H1 (cell line): ENCODE measurements at regions not wholly inside any gene's neighbourhood (a gene's known extent, or its start where the extent isn't known, plus 50 kb on each side); places are given as distances from the start of the nearest gene placed in this dataset.

Experiments used
- CTCF ChIA-PET: fragments of 300-600 bp; sonication (Branson Sonifier 250); formaldehyde crosslinking; loops from one replicate; lab custom pipeline; 2021; ENCODE audit not compliant: partially characterized antibody; lab: Charles Lee
- POLR2A ChIA-PET: fragments of 300-600 bp; sonication (Branson Sonifier 250); formaldehyde crosslinking; loops from one replicate; lab custom pipeline; 2021; ENCODE audit warnings: inconsistent platforms; ENCODE audit not compliant: partially characterized antibody; lab: Charles Lee
- DNase-seq, 2 experiments: peaks; one replicate each; pipeline versions ENCODE4 v3.0.0 to v3.0.0-alpha.2; 2010 to 2022; ENCODE audit warnings: low spot score in 2 of 2, low read depth in 1 of 2, mixed read lengths in 1 of 2
- FAIRE-seq: peaks from 2 replicates; lab custom pipeline; 2011; peaks lifted over from hg19 to GRCh38; lab: Jason Lieb, UNC
- H2AFZ ChIP-seq: 2 replicates; pipeline ENCODE4 v1.8.1; 2012; ENCODE audit warnings: low read length, inconsistent platforms
- H2AK5ac ChIP-seq: 2 replicates; pipeline ENCODE4 v1.6.1; 2013; ENCODE audit warnings: low read depth, low read length
- H2BK120ac ChIP-seq: replicated peaks from 2 replicates; pipeline ENCODE3; 2013; ENCODE audit warnings: low read depth, low read length, inconsistent platforms
- H2BK12ac ChIP-seq: 2 replicates; pipeline ENCODE4 v1.6.1; 2013; ENCODE audit warnings: low read depth, low read length
- H2BK15ac ChIP-seq: 2 replicates; pipeline ENCODE4 v1.6.1; 2013; ENCODE audit warnings: low read length
- H2BK20ac ChIP-seq: 2 replicates; pipeline ENCODE4 v1.6.1; 2013; ENCODE audit warnings: low read length
- H2BK5ac ChIP-seq: 2 replicates; pipeline ENCODE4 v1.6.1; 2013; ENCODE audit warnings: low read depth, low read length
- H3K14ac ChIP-seq: 2 replicates; pipeline ENCODE4 v1.6.1; 2013; ENCODE audit warnings: inconsistent platforms; ENCODE audit not compliant: insufficient read length
- H3K18ac ChIP-seq: 2 replicates; pipeline ENCODE4 v1.6.1; 2013; ENCODE audit warnings: low read length; ENCODE audit errors: extremely low read depth
- H3K23ac ChIP-seq: 2 replicates; pipeline ENCODE4 v1.6.1; 2013; ENCODE audit warnings: inconsistent platforms; ENCODE audit not compliant: insufficient read length
- H3K23me2 ChIP-seq: 2 replicates; pipeline ENCODE4 v1.6.1; 2013; ENCODE audit warnings: low read depth, low read length
- H3K27ac ChIP-seq: 2 replicates; pipeline ENCODE4 v1.6.1; 2011; ENCODE audit warnings: low read depth, low read length, inconsistent platforms
- H3K27me3 ChIP-seq, 4 experiments: replicated peaks in 1 of 4; 1 replicate in 1 of 4; 2 replicates in 3 of 4; pipeline versions ENCODE4 v1.6.1 to v1.8.1; 2011 to 2013; ENCODE audit warnings: low read length in 3 of 4, mild to moderate bottlenecking in 3 of 4, inconsistent platforms in 2 of 4, mixed read lengths in 2 of 4, moderate library complexity in 1 of 4; ENCODE audit not compliant: control insufficient read depth in 3 of 4, insufficient read depth in 3 of 4; ENCODE audit errors: extremely low read depth in 1 of 4
- H3K36me3 ChIP-seq, 4 experiments: 2 replicates each; pipeline versions ENCODE4 v1.6.1 to v1.8.1; 2011 to 2013; ENCODE audit warnings: mild to moderate bottlenecking in 4 of 4, low read length in 3 of 4, moderate library complexity in 2 of 4, control low read depth in 1 of 4, inconsistent platforms in 1 of 4; ENCODE audit not compliant: insufficient read depth in 4 of 4, control insufficient read depth in 2 of 4
- H3K4ac ChIP-seq: replicated peaks from 2 replicates; pipeline ENCODE3; 2013; ENCODE audit warnings: low read length, low read depth, mixed read lengths, inconsistent platforms; ENCODE audit not compliant: insufficient read length
- H3K4me1 ChIP-seq, 4 experiments: replicated peaks in 1 of 4; 1 replicate in 1 of 4; 2 replicates in 3 of 4; pipeline versions ENCODE4 v1.6.1 to v1.8.1; 2011 to 2013; ENCODE audit warnings: low read length in 3 of 4, inconsistent platforms in 2 of 4, mixed read lengths in 1 of 4; ENCODE audit not compliant: insufficient read depth in 4 of 4, control insufficient read depth in 3 of 4
- H3K4me2 ChIP-seq, 2 experiments: 2 replicates each; pipeline versions ENCODE4 v1.6.1 to v1.8.1; 2011 to 2013; ENCODE audit warnings: low read depth in 2 of 2, low read length in 2 of 2, control low read depth in 1 of 2, inconsistent platforms in 1 of 2, mild to moderate bottlenecking in 1 of 2; ENCODE audit not compliant: insufficient read depth in 1 of 2
- H3K4me3 ChIP-seq, 4 experiments: fragments of 200-600, 300-600 bp in 1 of 4; sonication (generic), shearing (Covaris generic), sonication (Bioruptor Twin) in 1 of 4; 2 replicates each; pipeline versions ENCODE4 v1.5.1 to v1.8.1; 2011 to 2016; ENCODE audit warnings: low read length in 4 of 4, low read depth in 3 of 4, control low read depth in 2 of 4, inconsistent platforms in 2 of 4, mild to moderate bottlenecking in 2 of 4, mixed read lengths in 1 of 4, moderate library complexity in 1 of 4; ENCODE audit not compliant: insufficient read depth in 2 of 4; ENCODE audit errors: extremely low read depth in 1 of 4
- H3K56ac ChIP-seq: replicated peaks from 2 replicates; pipeline ENCODE3; 2013; ENCODE audit warnings: low read depth, mild to moderate bottlenecking, mixed read lengths, low read length, inconsistent platforms; ENCODE audit not compliant: insufficient read length
- H3K79me1 ChIP-seq: 2 replicates; pipeline ENCODE4 v1.6.1; 2013; ENCODE audit warnings: low read depth, low read length, control low read depth
- H3K79me2 ChIP-seq, 2 experiments: 2 replicates each; pipeline versions ENCODE4 v1.6.1 to v1.8.1; 2012 to 2013; ENCODE audit warnings: low read length in 2 of 2, mild to moderate bottlenecking in 2 of 2, inconsistent platforms in 1 of 2; ENCODE audit not compliant: insufficient read depth in 2 of 2, control insufficient read depth in 1 of 2
- H3K9ac ChIP-seq, 4 experiments: replicated peaks in 1 of 4; 1 replicate in 1 of 4; 2 replicates in 3 of 4; pipeline versions ENCODE4 v1.6.1 to v1.8.1; 2011 to 2013; ENCODE audit warnings: low read depth in 3 of 4, low read length in 3 of 4, control low read depth in 2 of 4, mild to moderate bottlenecking in 2 of 4, moderate library complexity in 2 of 4, inconsistent platforms in 1 of 4; ENCODE audit errors: extremely low read depth in 1 of 4
- H3K9me3 ChIP-seq, 2 experiments: 2 replicates each; pipeline versions ENCODE4 v1.6.1 to v1.8.1; 2012 to 2013; ENCODE audit warnings: mild to moderate bottlenecking in 2 of 2, moderate library complexity in 2 of 2, control low read depth in 1 of 2, inconsistent platforms in 1 of 2, low read depth in 1 of 2, low read length in 1 of 2, mixed read lengths in 1 of 2; ENCODE audit not compliant: insufficient read depth in 2 of 2
- H4K20me1 ChIP-seq, 2 experiments: replicated peaks in 1 of 2; 2 replicates each; pipeline versions ENCODE3 to v1.8.1; 2011 to 2013; ENCODE audit warnings: inconsistent platforms in 2 of 2, low read length in 2 of 2, mild to moderate bottlenecking in 1 of 2; ENCODE audit not compliant: insufficient read depth in 2 of 2, control insufficient read depth in 1 of 2
- H4K5ac ChIP-seq: 2 replicates; pipeline ENCODE4 v1.6.1; 2013; ENCODE audit warnings: low read length, low read depth, mixed read lengths, inconsistent platforms; ENCODE audit not compliant: insufficient read length
- H4K8ac ChIP-seq: 2 replicates; pipeline ENCODE4 v1.8.0; 2013; ENCODE audit warnings: mild to moderate bottlenecking, moderate library complexity, low read length, inconsistent platforms; ENCODE audit not compliant: insufficient read depth; ENCODE audit errors: extremely low read depth
- H4K91ac ChIP-seq: replicated peaks from 2 replicates; pipeline ENCODE3; 2013; ENCODE audit warnings: low read length, mixed read lengths, inconsistent platforms; ENCODE audit not compliant: insufficient read length
- BACH1 ChIP-seq: IDR thresholded peaks from 2 replicates; pipeline ENCODE4 v1.6.1; 2012; ENCODE audit warnings: low read length, improper control_type of control experiment
- HDAC6 ChIP-seq: IDR thresholded peaks from one replicate; pipeline ENCODE4 v1.7.1; 2012; ENCODE audit warnings: low read depth, mild to moderate bottlenecking, inconsistent platforms, low read length, moderate library complexity
- MAFK ChIP-seq: IDR thresholded peaks from 2 replicates; pipeline ENCODE4 v1.6.1; 2012; ENCODE audit warnings: low read depth, mild to moderate bottlenecking, improper control_type of control experiment, low read length
- RXRA ChIP-seq: IDR thresholded peaks from 2 replicates; pipeline ENCODE4 v1.6.1; 2011; ENCODE audit warnings: low read depth, mild to moderate bottlenecking, low read length, moderate library complexity; ENCODE audit not compliant: insufficient read depth
- TBP ChIP-seq: IDR thresholded peaks from 2 replicates; pipeline ENCODE4 v1.6.1; 2011; ENCODE audit warnings: low read depth, low read length, improper control_type of control experiment
- WGBS, 2 experiments: shearing (Covaris generic) in 1 of 2; methylation state at CpG; one replicate each; pipeline versions ENCODE4 v1.1.6 to v1.1.7; 2013 to 2015; ENCODE audit warnings: low lambda C conversion rate in 2 of 2, mixed read lengths in 2 of 2, inconsistent platforms in 1 of 2, low coverage in 1 of 2, missing lambda C conversion rate in 1 of 2; ENCODE audit not compliant: insufficient replicate concordance in 2 of 2, insufficient coverage in 1 of 2, insufficient read length in 1 of 2; ENCODE audit errors: extremely low coverage in 1 of 2, missing lambda C conversion rate in 1 of 2; 5-methylcytosine and 5-hydroxymethylcytosine counted together

- Histone ChIP-seq H4K5ac (no peak overlapping the region), H3K9me3 (no peaks in the 10 kb centered on the region), H4K91ac (no peak overlapping the region), H3K79me2 (no peaks in the 10 kb centered on the region), H2BK120ac (no peak overlapping the region), H4K8ac (no peak overlapping the region), H3K27me3 (no peaks in the 10 kb centered on the region), H3K56ac (no peak overlapping the region), H3K36me3 (no peaks in the 10 kb centered on the region), H3K23ac (no peak overlapping the region), H3K4me1 (no peaks in the 10 kb centered on the region), H3K4me2 (no peak overlapping the region), H3K18ac (no peak overlapping the region), H3K4ac (no peak overlapping the region), H2AFZ (no peak overlapping the region), H3K14ac (no peak overlapping the region), H3K27ac (no peak overlapping the region), H2BK15ac (no peak overlapping the region), H3K79me1 (no peaks in the 10 kb centered on the region), H2AK5ac (no peak overlapping the region), H2BK12ac (no peak overlapping the region), H2BK5ac (no peak overlapping the region), H3K23me2 (no peaks in the 10 kb centered on the region; the same call in 1 of the 2 replicates), H3K4me3 (no peak overlapping the region), H2BK20ac (no peak overlapping the region), H4K20me1 (no peaks in the 10 kb centered on the region), H3K9ac (no peak overlapping the region)
- no peak for DNase-seq
- CTCF ChIA-PET: interaction anchor here (1.0 to 5.3 kb wide), 6 partner anchors 12 to 148 kb away, joined by 3 to 40 read pairs (median 7); no protein-coding TSS in a partner anchor
- no peak for FAIRE-seq
- TF ChIP-seq MAFK (no peak), RXRA (no peak), HDAC6 (no peak), TBP (no peak), BACH1 (no peak)
- 88% methylated on average over 1 of the region's 1 CpG; no CpG with 5 or more reads in 1 of the 2 experiments for WGBS, 2 experiments
- POLR2A ChIA-PET: no interaction called here
Measured at GRCh38 chr7:18212758-18213157, 185.1 kb upstream of the PRPS1L1 start.
